CD14-positive monocyte (primary cell): ENCODE measurements at regions not wholly inside any gene's neighbourhood (a gene's known extent, or its start where the extent isn't known, plus 50 kb on each side); places are given as distances from the start of the nearest gene placed in this dataset.

Source experiments
- DNase-seq, 3 donors: peaks; one replicate each; pipeline ENCODE4 v3.0.0-alpha.2; 2011 to 2022
- H2AFZ ChIP-seq: 2 replicates; pipeline ENCODE4 v1.6.0; 2012; ENCODE audit warnings: mild to moderate bottlenecking, low read depth, low read length, inconsistent platforms; ENCODE audit not compliant: insufficient read depth, poor library complexity, severe bottlenecking
- H3K27ac ChIP-seq, 2 donors: 1 replicate in 1 of 2; 2 replicates in 1 of 2; pipeline ENCODE4 v1.5.1; 2012 to 2013; ENCODE audit warnings: low read length in 2 of 2, control low read depth in 1 of 2, inconsistent platforms in 1 of 2, low read depth in 1 of 2, mild to moderate bottlenecking in 1 of 2
- H3K27me3 ChIP-seq, 2 donors: one replicate each; pipeline versions ENCODE4 v1.6.0 to v1.6.1; 2011 to 2013; ENCODE audit warnings: low read length in 2 of 2; ENCODE audit not compliant: control insufficient read depth in 2 of 2, insufficient read depth in 2 of 2
- H3K36me3 ChIP-seq, 2 donors: replicated peaks in 1 of 2; 1 replicate in 1 of 2; 2 replicates in 1 of 2; pipeline versions ENCODE4 v1.5.1 to v1.6.1; 2012 to 2013; ENCODE audit warnings: low read length in 2 of 2, control low read depth in 1 of 2, inconsistent platforms in 1 of 2, mild to moderate bottlenecking in 1 of 2; ENCODE audit not compliant: insufficient read depth in 2 of 2, control insufficient read depth in 1 of 2
- H3K4me1 ChIP-seq, 2 donors: 1 replicate in 1 of 2; 2 replicates in 1 of 2; pipeline versions ENCODE4 v1.5.1 to v1.6.1; 2012 to 2013; ENCODE audit warnings: low read length in 2 of 2, control low read depth in 1 of 2, inconsistent platforms in 1 of 2, mild to moderate bottlenecking in 1 of 2, moderate library complexity in 1 of 2; ENCODE audit not compliant: insufficient read depth in 2 of 2, control insufficient read depth in 1 of 2
- H3K4me2 ChIP-seq: replicated peaks from 2 replicates; pipeline ENCODE3; 2012; ENCODE audit warnings: low read length, moderate library complexity, mild to moderate bottlenecking; ENCODE audit not compliant: poor library complexity, severe bottlenecking; ENCODE audit errors: extremely low read depth
- H3K4me3 ChIP-seq, 3 experiments: fragments of 200-600 bp in 1 of 3; sonication (generic) in 1 of 3; replicated peaks in 1 of 3; 1 replicate in 2 of 3; 2 replicates in 1 of 3; pipeline ENCODE4 v1.5.1; 2011 to 2013; ENCODE audit warnings: low read length in 3 of 3, mild to moderate bottlenecking in 3 of 3, control low read depth in 2 of 3, low read depth in 2 of 3, inconsistent platforms in 1 of 3, moderate library complexity in 1 of 3
- H3K79me2 ChIP-seq: 2 replicates; pipeline ENCODE4 v1.6.0; 2012; ENCODE audit warnings: mild to moderate bottlenecking, control low read depth, inconsistent platforms, low read length, moderate library complexity; ENCODE audit not compliant: insufficient read depth
- H3K9ac ChIP-seq: 2 replicates; pipeline ENCODE4 v1.6.0; 2017; ENCODE audit warnings: low read length, mild to moderate bottlenecking; ENCODE audit not compliant: insufficient read depth, poor library complexity, severe bottlenecking
- H3K9me3 ChIP-seq, 2 donors: replicated peaks in 1 of 2; 1 replicate in 1 of 2; 2 replicates in 1 of 2; pipeline versions ENCODE4 v1.5.1 to v1.6.1; 2012 to 2013; ENCODE audit warnings: low read length in 2 of 2, control low read depth in 1 of 2; ENCODE audit not compliant: control insufficient read depth in 1 of 2, insufficient read depth in 1 of 2
- H4K20me1 ChIP-seq: 2 replicates; pipeline ENCODE4 v1.6.0; 2012; ENCODE audit warnings: mild to moderate bottlenecking, low read length, control low read depth, moderate library complexity; ENCODE audit not compliant: insufficient read depth
- H3K27ac Mint-ChIP-seq, 7 donors: one replicate each; pipeline ENCODE4 v1.8.0; 2020; ENCODE audit warnings: mild to moderate bottlenecking in 7 of 7, mixed read lengths in 7 of 7, moderate library complexity in 6 of 7, inconsistent platforms in 2 of 7
- H3K27me3 Mint-ChIP-seq, 3 donors: one replicate each; pipeline ENCODE4 v1.8.0; 2021 to 2022; ENCODE audit warnings: low read depth in 3 of 3, mild to moderate bottlenecking in 3 of 3, mixed read lengths in 3 of 3, moderate library complexity in 3 of 3, inconsistent platforms in 1 of 3
- H3K36me3 Mint-ChIP-seq, 2 donors: one replicate each; pipeline ENCODE4 v1.8.0; 2020; ENCODE audit warnings: mixed read lengths in 2 of 2, inconsistent platforms in 1 of 2, mild to moderate bottlenecking in 1 of 2
- H3K4me1 Mint-ChIP-seq: one replicate; pipeline ENCODE4 v1.8.0; 2020; ENCODE audit warnings: mild to moderate bottlenecking, mixed read lengths
- H3K4me3 Mint-ChIP-seq, 2 donors: one replicate each; pipeline ENCODE4 v1.8.0; 2020; ENCODE audit warnings: mild to moderate bottlenecking in 2 of 2, mixed read lengths in 2 of 2, moderate library complexity in 1 of 2
- H3K9me3 Mint-ChIP-seq, 7 donors: one replicate each; pipeline ENCODE4 v1.8.0; 2020 to 2022; ENCODE audit warnings: mixed read lengths in 7 of 7, mild to moderate bottlenecking in 6 of 7, moderate library complexity in 6 of 7, inconsistent platforms in 2 of 7
- CTCF ChIP-seq: fragments of 200-600 bp; IDR thresholded peaks from one replicate; pipeline ENCODE4 v1.8.0; 2022; ENCODE audit warnings: antibody characterized with exemption, mild to moderate bottlenecking
- WGBS: methylation state at CpG from one replicate; pipeline ENCODE4 v1.1.5; 2013; ENCODE audit warnings: missing lambda C conversion rate; ENCODE audit not compliant: insufficient coverage; 5-methylcytosine and 5-hydroxymethylcytosine counted together
- intact Hi-C, 2 donors: fragments of 100-400 bp; cut with micrococcal nuclease; formaldehyde crosslinking; loops; one replicate each; pipeline versions ENCODE4 v1.15.0 to v1.15.1; 2023

GRCh38 chr12:13805041-13805440, 176.4 kb downstream of the GRIN2B start:
- Mint-ChIP-seq H3K27ac (no peak overlapping the region), H3K36me3 (no peaks in the 10 kb centered on the region), H3K27me3 (peaks cover 2% of the 10 kb centered on the region in 3 donors), H3K4me1 (no peaks in the 10 kb centered on the region), H3K4me3 (no peak overlapping the region), H3K9me3 (no peaks in the 10 kb centered on the region)
- Histone ChIP-seq H3K9me3 (no peaks in the 10 kb centered on the region), H3K4me2 (no peak overlapping the region), H2AFZ (no peak overlapping the region), H3K4me3 (no peak overlapping the region), H3K27me3 (no peaks in the 10 kb centered on the region), H3K36me3 (no peaks in the 10 kb centered on the region), H3K79me2 (no peaks in the 10 kb centered on the region), H3K4me1 (no peaks in the 10 kb centered on the region), H3K9ac (no peak overlapping the region), H4K20me1 (no peaks in the 10 kb centered on the region), H3K27ac (no peak overlapping the region)
- no peak for TF ChIP-seq CTCF
- intact Hi-C loops = no loop called here
- DNase-seq = no peak
- no CpG with 5 or more reads among the region's 3 CpGs for WGBS

- H3K4me1 ChIP-seq = no peaks in the 10 kb centered on the region
- TF ChIP-seq CTCF = no peak
- H3K4me3 Mint-ChIP-seq = no peak overlapping the region
- H2AFZ ChIP-seq = no peak overlapping the region
- intact Hi-C loops = no loop called here
- no peak overlapping the region for H3K4me2 ChIP-seq
- H3K9me3 Mint-ChIP-seq = no peaks in the 10 kb centered on the region
- no peak for DNase-seq
- H3K27ac Mint-ChIP-seq = no peak overlapping the region
- no peak overlapping the region for H3K27ac ChIP-seq
- no peak overlapping the region for H3K4me3 ChIP-seq
- H3K27me3 ChIP-seq = no peaks in the 10 kb centered on the region
- H3K4me1 Mint-ChIP-seq = no peaks in the 10 kb centered on the region
- H3K9me3 ChIP-seq = no peaks in the 10 kb centered on the region
- peaks cover 0 to 2% (median 2%) of the 10 kb centered on the region in 3 donors for H3K27me3 Mint-ChIP-seq
- no peaks in the 10 kb centered on the region for H4K20me1 ChIP-seq
- H3K36me3 ChIP-seq = no peaks in the 10 kb centered on the region
- H3K36me3 Mint-ChIP-seq = no peaks in the 10 kb centered on the region
- WGBS = 83% methylated on average over 3 of the region's 3 CpGs
- no peak overlapping the region for H3K9ac ChIP-seq
- no peaks in the 10 kb centered on the region for H3K79me2 ChIP-seq
These were observed 179.9 kb downstream of the GRIN2B start for GRCh38 chr12:13801543-13801942.
